ENCODE measurements at regions not wholly inside any gene's neighbourhood (a gene's known extent, or its start where the extent isn't known, plus 50 kb on each side); places are given as distances from the start of the nearest gene placed in this dataset.

GRCh38 chr2:2825062-2825461 lies 494.0 kb upstream of the MYT1L start:
- no peak for TF ChIP-seq CTCF (IDR thresholded peaks at IDR 0.05)
- no peak for TF ChIP-seq POLR2A (IDR thresholded peaks at IDR 0.05)

All from right lobe of liver (tissue), 4 donors.